ENCODE measurements at regions not wholly inside any gene's neighbourhood (a gene's known extent, or its start where the extent isn't known, plus 50 kb on each side); places are given as distances from the start of the nearest gene placed in this dataset.

DNA sequence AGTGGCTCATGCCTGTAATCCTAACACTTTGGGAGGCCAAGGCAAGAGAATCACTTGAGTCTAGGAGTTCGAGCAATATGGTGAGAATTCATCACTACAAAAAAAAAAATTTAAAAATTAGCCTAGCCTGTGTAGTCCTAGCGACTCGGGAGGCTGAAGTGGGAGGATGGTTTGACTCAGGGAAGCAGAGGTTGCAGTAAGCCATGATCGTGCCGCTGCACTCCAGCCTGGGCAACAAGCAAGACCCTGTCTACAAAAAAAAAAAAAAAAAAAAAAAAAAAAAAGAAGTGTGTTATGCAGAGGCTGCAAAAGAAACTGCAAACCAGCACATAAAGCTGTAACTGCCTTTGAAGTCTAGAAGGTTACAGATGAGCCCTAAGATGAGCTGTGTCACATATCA is 116.9 kb upstream of the SLC1A3 start:
- peaks cover 27% of the 10 kb centered on the region for H3K4me1 Mint-ChIP-seq (ENCODE audit: low read depth, unreplicated experiment)
- Histone ChIP-seq H3K4me1 (ENCODE audit: insufficient read depth, low read length) (peaks cover 10% of the 10 kb centered on the region), H4K20me1 (ENCODE audit: insufficient read depth, low read length) (no peaks in the 10 kb centered on the region), H3K4me2 (ENCODE audit: low read length) (no peak overlapping the region), H3K27ac (ENCODE audit: low read depth, low read length) (no peak overlapping the region), H3K9me3 (ENCODE audit: insufficient read depth, low read depth, low read length) (no peaks in the 10 kb centered on the region), H3K79me2 (ENCODE audit: insufficient read depth, low read length) (no peaks in the 10 kb centered on the region), H3K27me3 (ENCODE audit: insufficient read depth, low read length) (no peaks in the 10 kb centered on the region), H2AFZ (ENCODE audit: low read depth, low read length) (no peak overlapping the region), H3K36me3 (ENCODE audit: insufficient read depth, low read length) (no peaks in the 10 kb centered on the region), H3K9ac (ENCODE audit: low read length) (no peak overlapping the region), H3K4me3 (ENCODE audit: insufficient read depth, low read depth, low read length) (no peak overlapping the region)
- no peak overlapping the region for H3K27ac Mint-ChIP-seq (ENCODE audit: unreplicated experiment)
- H3K9me3 Mint-ChIP-seq (ENCODE audit: unreplicated experiment): no peaks in the 10 kb centered on the region
- H3K27me3 Mint-ChIP-seq (ENCODE audit: low read depth, unreplicated experiment): peaks cover 1% of the 10 kb centered on the region
- H3K36me3 Mint-ChIP-seq (ENCODE audit: low read depth, unreplicated experiment): no peaks in the 10 kb centered on the region
- TF ChIP-seq CTCF (IDR thresholded peaks at IDR 0.05; ENCODE audit: insufficient read depth, low read depth, low read length) (no peak), EZH2 (IDR thresholded peaks at IDR 0.05; ENCODE audit: insufficient read depth, low read length) (no peak)
- no peak for FAIRE-seq
- DNase-seq (ENCODE audit: low read depth): no peak
- no peak overlapping the region for H3K4me3 Mint-ChIP-seq (ENCODE audit: unreplicated experiment)

DNA sequence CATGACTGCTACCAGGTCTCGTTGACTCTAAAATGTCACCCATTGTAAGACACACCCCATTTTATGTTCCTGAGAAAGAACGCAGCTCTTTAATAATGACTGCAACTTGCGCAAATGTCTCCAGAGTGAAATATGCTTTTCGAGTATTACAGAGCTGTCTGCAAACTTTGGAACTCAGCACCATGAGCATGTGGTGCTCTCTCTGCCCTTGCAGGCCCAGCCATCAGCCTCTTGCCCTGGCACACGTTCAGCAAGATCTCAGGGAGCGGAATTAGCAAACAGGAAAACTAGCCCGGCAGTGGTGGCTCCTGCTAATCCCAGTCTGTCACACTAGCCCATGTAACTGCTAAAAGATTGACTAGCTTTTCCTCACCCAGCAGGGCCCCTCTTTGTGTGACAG is 114.5 kb upstream of the SLC1A3 start:
- Histone ChIP-seq H3K36me3 (ENCODE audit: insufficient read depth, low read length) (no peaks in the 10 kb centered on the region), H4K20me1 (ENCODE audit: insufficient read depth, low read length) (no peaks in the 10 kb centered on the region), H3K79me2 (ENCODE audit: insufficient read depth, low read length) (no peaks in the 10 kb centered on the region), H3K4me1 (ENCODE audit: insufficient read depth, low read length) (peaks cover 26% of the 10 kb centered on the region), H3K4me3 (ENCODE audit: insufficient read depth, low read depth, low read length) (no peak overlapping the region), H3K4me2 (ENCODE audit: low read length) (no peak overlapping the region), H3K27ac (ENCODE audit: low read depth, low read length) (no peak overlapping the region), H3K9me3 (ENCODE audit: insufficient read depth, low read depth, low read length) (no peaks in the 10 kb centered on the region), H3K27me3 (ENCODE audit: insufficient read depth, low read length) (no peaks in the 10 kb centered on the region), H2AFZ (ENCODE audit: low read depth, low read length) (no peak overlapping the region), H3K9ac (ENCODE audit: low read length) (no peak overlapping the region)
- peaks cover 1% of the 10 kb centered on the region for H3K27me3 Mint-ChIP-seq (ENCODE audit: low read depth, unreplicated experiment)
- H3K36me3 Mint-ChIP-seq (ENCODE audit: low read depth, unreplicated experiment): no peaks in the 10 kb centered on the region
- H3K9me3 Mint-ChIP-seq (ENCODE audit: unreplicated experiment): no peaks in the 10 kb centered on the region
- H3K27ac Mint-ChIP-seq (ENCODE audit: unreplicated experiment): no peak overlapping the region
- FAIRE-seq (no peak), DNase-seq (ENCODE audit: low read depth) (no peak)
- peaks cover 37% of the 10 kb centered on the region for H3K4me1 Mint-ChIP-seq (ENCODE audit: low read depth, unreplicated experiment)
- TF ChIP-seq CTCF (IDR thresholded peaks at IDR 0.05; ENCODE audit: insufficient read depth, low read depth, low read length) (no peak), EZH2 (IDR thresholded peaks at IDR 0.05; ENCODE audit: insufficient read depth, low read length) (no peak)
- H3K4me3 Mint-ChIP-seq (ENCODE audit: unreplicated experiment): no peak overlapping the region

GRCh38 chr5:36492984-36493654 is 113.3 kb upstream of the SLC1A3 start:
- TF ChIP-seq EZH2 (IDR thresholded peaks at IDR 0.05; ENCODE audit: insufficient read depth, low read length) (no peak), CTCF (IDR thresholded peaks at IDR 0.05; ENCODE audit: insufficient read depth, low read depth, low read length) (no peak)
- Histone ChIP-seq H3K36me3 (ENCODE audit: insufficient read depth, low read length) (no peaks in the 10 kb centered on the region), H3K4me2 (ENCODE audit: low read length) (peak overlapping the region; percentile 42), H4K20me1 (ENCODE audit: insufficient read depth, low read length) (no peaks in the 10 kb centered on the region), H3K79me2 (ENCODE audit: insufficient read depth, low read length) (no peaks in the 10 kb centered on the region), H2AFZ (ENCODE audit: low read depth, low read length) (no peak overlapping the region), H3K27me3 (ENCODE audit: insufficient read depth, low read length) (no peaks in the 10 kb centered on the region), H3K4me3 (ENCODE audit: insufficient read depth, low read depth, low read length) (no peak overlapping the region), H3K9me3 (ENCODE audit: insufficient read depth, low read depth, low read length) (no peaks in the 10 kb centered on the region), H3K4me1 (ENCODE audit: insufficient read depth, low read length) (peaks cover 26% of the 10 kb centered on the region), H3K27ac (ENCODE audit: low read depth, low read length) (peak overlapping the region; percentile 18), H3K9ac (ENCODE audit: low read length) (no peak overlapping the region)
- FAIRE-seq (no peak), DNase-seq (ENCODE audit: low read depth) (peak; percentile 78)
- peaks cover 37% of the 10 kb centered on the region for H3K4me1 Mint-ChIP-seq (ENCODE audit: low read depth, unreplicated experiment)
- H3K27me3 Mint-ChIP-seq (ENCODE audit: low read depth, unreplicated experiment): peaks cover under 1% of the 10 kb centered on the region
- H3K9me3 Mint-ChIP-seq (ENCODE audit: unreplicated experiment): no peaks in the 10 kb centered on the region
- no peaks in the 10 kb centered on the region for H3K36me3 Mint-ChIP-seq (ENCODE audit: low read depth, unreplicated experiment)
- no peak overlapping the region for H3K4me3 Mint-ChIP-seq (ENCODE audit: unreplicated experiment)
- H3K27ac Mint-ChIP-seq (ENCODE audit: unreplicated experiment): peak overlapping the region; percentile 47
